GM18502 (cell line): ENCODE measurements at regions not wholly inside any gene's neighbourhood (a gene's known extent, or its start where the extent isn't known, plus 50 kb on each side); places are given as distances from the start of the nearest gene placed in this dataset.

ENCODE experiments used
- ATAC-seq: cut with Tn5 transposase; IDR thresholded peaks from one replicate; pipeline ENCODE4 v1.9.1; 2021; ENCODE audit warnings: mild to moderate bottlenecking; ENCODE audit not compliant: unreplicated experiment, poor library complexity

GRCh38 chr14:104516906-104517305, 62.7 kb upstream of the C14orf180 start:
- no peak for ATAC-seq

DNA sequence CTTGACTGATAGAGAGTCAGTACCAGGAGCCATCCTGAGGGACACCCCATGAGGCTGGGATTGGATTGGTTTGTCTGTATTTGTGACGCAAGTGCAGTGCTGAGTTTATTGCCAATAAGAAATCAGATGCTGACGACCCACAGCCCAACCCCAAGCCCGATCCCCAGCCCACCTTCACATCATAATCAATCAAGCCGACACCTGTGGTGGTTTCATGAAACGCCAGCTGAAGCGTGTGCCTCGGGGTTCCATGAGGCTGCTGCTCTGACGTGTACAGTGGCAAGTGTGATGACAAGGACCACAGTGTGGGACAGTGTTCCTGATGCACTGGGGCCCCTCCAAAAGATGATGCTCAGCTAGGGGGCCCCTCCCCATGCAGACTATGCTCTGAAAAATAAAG, 62.1 kb upstream of the C14orf180 start:
- ATAC-seq, result no peak

- no peak for ATAC-seq
Measured at GRCh38 chr14:104517867-104518266, 61.7 kb upstream of the C14orf180 start.

DNA sequence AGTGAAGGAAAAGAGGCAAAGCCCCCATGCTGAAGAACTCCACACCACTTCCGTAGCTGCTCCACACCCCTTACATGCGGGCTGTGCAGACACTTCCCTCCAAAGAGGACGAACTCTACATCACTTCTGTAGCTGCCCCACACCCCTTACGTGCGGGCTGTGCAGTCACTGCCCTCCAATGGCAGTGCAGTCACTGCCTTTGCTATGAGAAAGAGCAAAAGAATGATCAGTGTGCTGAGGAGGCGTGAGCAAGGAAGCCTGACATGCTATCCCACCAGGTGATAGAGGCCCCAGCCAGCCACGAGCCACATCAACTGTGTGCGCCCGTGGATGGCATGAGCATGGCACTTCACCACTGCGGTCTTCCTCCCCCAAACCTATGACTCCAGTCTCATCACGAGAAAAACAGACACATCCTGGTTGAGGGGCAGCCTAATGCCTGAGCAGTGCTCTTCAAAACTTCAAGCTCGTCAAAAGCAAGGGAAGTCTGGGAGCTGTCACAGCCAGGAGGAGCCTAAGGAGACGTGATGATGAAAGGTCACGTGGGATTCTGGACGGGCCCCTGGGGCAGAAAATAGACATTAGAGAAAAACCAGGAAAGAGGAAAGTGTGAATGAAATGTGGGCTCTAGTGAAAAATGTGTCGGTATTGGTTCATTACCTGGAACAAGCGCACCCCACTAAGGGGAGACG, 60.8 kb upstream of the C14orf180 start:
- ATAC-seq, result no peak

DNA sequence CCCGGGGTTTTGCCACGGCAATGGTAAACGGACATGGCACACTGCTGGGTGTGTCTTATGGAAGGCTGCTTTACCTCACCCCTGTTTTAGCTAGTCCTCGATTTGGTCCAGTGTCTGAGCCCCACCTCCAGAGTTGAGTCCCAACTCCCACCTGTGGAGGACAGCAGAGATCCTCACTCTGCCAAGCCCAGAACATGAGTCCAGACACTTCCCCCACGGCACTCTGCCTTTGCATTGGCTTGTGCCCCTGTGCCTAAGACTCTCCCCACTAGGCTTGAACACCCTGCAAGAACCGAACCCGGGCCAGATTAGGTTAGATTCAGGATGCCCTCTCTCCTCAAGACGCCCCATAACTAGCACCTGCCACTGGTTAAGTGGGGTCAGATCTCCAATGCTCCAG, 59.8 kb upstream of the C14orf180 start:
- no peak for ATAC-seq

DNA sequence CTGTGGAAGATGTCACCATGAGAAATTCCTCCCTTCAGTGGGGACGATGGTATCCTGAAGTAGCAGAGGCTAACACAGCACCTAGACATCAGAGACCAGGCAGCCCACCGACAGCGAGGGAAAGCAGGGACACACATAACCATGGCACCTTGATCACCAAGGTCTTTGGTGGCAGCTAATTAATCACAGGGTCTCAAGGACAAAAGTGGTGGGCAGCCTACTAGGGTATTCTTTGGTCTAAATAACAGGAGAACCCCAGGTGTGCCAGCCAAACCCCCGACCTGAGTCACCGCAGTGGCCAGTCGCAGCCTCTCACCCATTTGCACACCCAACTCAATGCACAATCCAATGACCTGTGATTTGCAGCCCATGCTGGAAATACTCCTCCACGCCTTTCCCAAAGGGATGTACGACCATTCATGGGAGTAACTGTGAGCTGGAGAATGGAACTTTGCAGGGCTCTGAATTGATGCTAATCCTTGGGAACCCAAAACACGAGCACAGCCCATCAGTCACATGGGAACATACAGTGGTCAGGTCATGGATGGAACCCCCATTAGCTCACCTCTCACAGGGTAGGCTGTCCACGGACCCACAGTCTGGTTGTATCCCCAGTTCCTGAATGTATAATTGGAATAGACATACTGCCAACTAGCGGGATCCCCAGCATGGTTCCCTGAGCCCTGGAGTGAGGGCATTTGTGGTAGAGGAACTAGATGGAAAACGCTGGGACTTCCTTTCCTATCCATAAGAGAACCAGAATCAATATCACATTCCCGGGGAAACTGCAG, 58.7 kb upstream of the C14orf180 start:
- ATAC-seq, result no peak

GRCh38 chr14:104521816-104522745, 57.5 kb upstream of the C14orf180 start:
- no peak for ATAC-seq

DNA sequence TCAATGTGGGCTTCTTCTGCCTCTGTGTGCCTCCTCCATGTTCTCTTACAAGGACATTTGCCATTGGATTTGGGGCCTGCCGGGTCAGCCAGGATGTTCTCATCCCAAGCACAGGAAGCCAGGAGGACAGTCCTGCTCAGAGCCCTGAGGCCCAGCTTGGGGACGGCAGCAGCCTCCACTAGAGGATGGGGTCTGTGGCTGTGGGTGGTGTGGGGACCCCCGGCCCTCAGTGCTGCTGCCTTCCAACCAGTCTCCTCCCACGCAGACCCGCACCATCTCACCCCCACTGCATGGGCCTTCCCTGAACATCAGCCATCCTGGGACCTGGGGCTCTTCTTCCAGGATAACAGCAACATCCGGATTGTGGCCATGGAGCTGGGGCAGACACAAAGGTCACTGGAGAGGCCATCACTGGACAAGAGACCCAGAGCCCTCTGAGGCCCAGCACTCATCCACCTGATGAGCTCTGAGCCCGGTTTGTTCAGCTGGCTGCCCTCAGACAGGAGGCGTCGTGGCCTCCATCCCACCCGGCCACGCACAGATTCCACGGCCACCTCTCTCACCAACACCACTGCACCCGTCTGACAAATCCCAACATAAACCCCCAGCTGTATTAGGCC, 56.5 kb upstream of the C14orf180 start:
- ATAC-seq, result no peak

DNA sequence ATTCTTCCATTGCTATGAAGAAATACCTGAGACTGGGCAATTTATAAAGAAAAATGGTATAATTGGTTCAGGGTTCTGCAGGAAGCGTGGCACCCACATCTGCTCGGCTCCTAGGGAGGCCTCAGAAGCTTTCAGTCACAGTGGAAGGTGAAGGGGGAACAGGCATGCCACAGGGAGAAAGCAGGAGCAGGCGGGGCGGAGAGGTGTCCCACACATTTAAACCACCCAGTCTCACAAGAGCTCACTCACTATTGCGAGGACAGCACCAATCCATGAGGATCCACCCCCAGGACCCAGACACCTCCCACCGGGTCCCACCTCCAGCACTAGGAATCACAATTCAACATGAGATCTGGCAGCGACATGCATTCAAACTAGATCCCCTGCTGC, 56.0 kb upstream of the C14orf180 start:
- ATAC-seq, result no peak

DNA sequence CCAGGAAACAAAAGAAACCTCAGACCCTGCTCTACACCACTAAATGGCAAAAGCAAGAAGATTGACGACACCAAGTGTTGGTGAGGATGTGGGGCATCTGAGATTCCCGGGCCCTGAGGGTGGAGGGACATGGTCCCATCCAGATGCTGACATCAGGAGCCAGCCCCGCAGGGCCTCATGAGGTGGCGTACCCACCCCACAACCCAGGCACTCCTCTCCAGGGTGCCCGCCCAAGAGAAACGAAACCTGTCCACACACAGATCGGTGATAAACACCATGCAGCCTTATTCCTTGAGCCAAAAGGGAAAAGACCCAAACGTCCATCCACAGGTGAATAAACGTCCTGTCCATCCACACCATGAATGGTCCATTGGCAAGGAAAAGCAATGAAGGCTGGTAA, 54.8 kb upstream of the C14orf180 start:
- ATAC-seq, result no peak

GRCh38 chr14:104526723-104527645, 52.6 kb upstream of the C14orf180 start:
- no peak for ATAC-seq

DNA sequence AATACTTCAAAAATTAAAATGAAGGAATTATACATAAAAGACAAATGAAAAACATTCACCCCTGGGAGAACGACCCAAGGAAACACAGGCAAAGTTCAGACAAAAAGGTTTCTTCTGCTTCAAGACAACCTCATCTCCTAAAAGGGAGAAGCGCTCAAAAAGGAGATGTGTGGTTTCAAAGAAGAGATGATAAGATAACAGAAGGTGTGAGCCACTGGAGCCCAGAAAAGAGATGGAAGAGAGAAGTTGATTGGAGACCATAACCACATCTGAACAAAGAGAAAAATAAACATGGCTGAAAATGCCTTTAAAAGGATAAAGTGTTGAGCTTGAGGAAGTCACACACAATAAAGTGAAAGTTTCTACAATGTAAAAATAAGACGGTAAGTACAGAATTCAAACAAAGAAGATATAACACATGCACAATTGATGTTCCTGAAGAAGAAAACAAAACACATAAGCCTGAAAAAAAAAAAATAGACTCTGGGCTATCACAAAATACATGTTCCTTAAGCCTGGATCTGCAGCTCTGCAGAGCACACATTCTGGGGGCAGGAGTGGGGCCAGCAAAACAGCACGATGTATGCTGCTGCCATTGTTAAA, 51.6 kb upstream of the C14orf180 start:
- ATAC-seq, result no peak

DNA sequence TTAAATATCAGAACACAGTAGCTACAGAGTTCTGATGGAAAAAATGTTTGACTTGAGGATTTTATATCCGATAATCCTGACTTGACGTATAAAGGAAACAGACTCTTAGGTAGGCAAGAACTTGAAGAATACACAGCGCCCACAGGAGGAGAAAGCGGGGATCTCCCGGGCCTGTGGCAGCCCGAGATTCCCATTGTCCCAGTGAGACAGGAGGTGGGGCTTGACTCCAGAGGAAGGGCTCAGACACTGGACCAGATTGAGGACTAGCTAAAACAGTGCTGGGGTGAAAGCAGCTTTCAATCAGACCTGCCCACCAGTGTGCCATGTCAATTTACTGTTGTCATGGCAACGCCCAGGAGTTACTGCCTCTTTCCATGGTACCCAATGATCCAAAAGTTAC, 51.1 kb upstream of the C14orf180 start:
- ATAC-seq, result no peak
